ENCODE measurements at regions not wholly inside any gene's neighbourhood (a gene's known extent, or its start where the extent isn't known, plus 50 kb on each side); places are given as distances from the start of the nearest gene placed in this dataset.

- TF ChIP-seq FOS (IDR thresholded peaks at IDR 0.05; ENCODE audit: borderline replicate concordance, insufficient read depth, low read length): no peak
- TF ChIP-seq, protein P1, sequence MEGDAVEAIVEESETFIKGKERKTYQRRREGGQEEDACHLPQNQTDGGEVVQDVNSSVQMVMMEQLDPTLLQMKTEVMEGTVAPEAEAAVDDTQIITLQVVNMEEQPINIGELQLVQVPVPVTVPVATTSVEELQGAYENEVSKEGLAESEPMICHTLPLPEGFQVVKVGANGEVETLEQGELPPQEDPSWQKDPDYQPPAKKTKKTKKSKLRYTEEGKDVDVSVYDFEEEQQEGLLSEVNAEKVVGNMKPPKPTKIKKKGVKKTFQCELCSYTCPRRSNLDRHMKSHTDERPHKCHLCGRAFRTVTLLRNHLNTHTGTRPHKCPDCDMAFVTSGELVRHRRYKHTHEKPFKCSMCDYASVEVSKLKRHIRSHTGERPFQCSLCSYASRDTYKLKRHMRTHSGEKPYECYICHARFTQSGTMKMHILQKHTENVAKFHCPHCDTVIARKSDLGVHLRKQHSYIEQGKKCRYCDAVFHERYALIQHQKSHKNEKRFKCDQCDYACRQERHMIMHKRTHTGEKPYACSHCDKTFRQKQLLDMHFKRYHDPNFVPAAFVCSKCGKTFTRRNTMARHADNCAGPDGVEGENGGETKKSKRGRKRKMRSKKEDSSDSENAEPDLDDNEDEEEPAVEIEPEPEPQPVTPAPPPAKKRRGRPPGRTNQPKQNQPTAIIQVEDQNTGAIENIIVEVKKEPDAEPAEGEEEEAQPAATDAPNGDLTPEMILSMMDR (IDR thresholded peaks at IDR 0.05; ENCODE audit: extremely low read depth in 1 of 2, insufficient read depth in 1 of 2, low read depth in 1 of 2, low read length in 2 of 2): no peak
- no peak for TF ChIP-seq POLR2A (IDR thresholded peaks at IDR 0.05; ENCODE audit: low read depth, low read length)
- TF ChIP-seq MAX (IDR thresholded peaks at IDR 0.05; ENCODE audit: insufficient read depth, insufficient read length): no peak
- TF ChIP-seq JUN (IDR thresholded peaks at IDR 0.05; ENCODE audit: borderline replicate concordance, insufficient read depth, insufficient read length, low read depth): no peak
These were observed 253.2 kb upstream of the GK2 start for GRCh38 chr4:79661196-79661595.
